HCT116 (cell line): ENCODE measurements at regions not wholly inside any gene's neighbourhood (a gene's known extent, or its start where the extent isn't known, plus 50 kb on each side); places are given as distances from the start of the nearest gene placed in this dataset.

ENCODE experiments used
- ATAC-seq: fragments of 200-7000 bp; cut with Tn5 transposase; 2 replicates; pipeline ENCODE4 v1.9.1; 2020; ENCODE audit warnings: mild to moderate bottlenecking, moderate library complexity
- BruUV-seq: library from RNA; stranded (reverse); fragments of 400-500 nt; replicated peaks from 2 replicates; lab custom pipeline; 2021; lab: Mats Ljungman, UMichigan
- CTCF ChIA-PET: fragments of 300-600 bp; sonication (Branson Sonifier 250); formaldehyde crosslinking; loops from one replicate; lab custom pipeline; 2021; ENCODE audit warnings: antibody characterized with exemption; lab: Charles Lee
- POLR2A ChIA-PET: fragments of 300-600, 350-600 bp; sonication (Branson Sonifier 250); formaldehyde crosslinking; loops from one replicate; lab custom pipeline; 2021; ENCODE audit warnings: antibody characterized with exemption; lab: Charles Lee
- RAD21 ChIA-PET, 2 experiments: fragments of 300-600 bp; sonication (Branson Sonifier 250); formaldehyde crosslinking; loops; one replicate each; lab custom pipeline; 2023; ENCODE audit warnings: low total read pairs in 2 of 2; ENCODE audit not compliant: uncharacterized antibody in 2 of 2, unreplicated experiment in 2 of 2, low non-redundant PET in 1 of 2; lab: Charles Lee
- DNase-seq: peaks from one replicate; pipeline ENCODE4 v3.0.0-alpha.2; 2010; ENCODE audit warnings: low read depth, low spot score
- H2AFZ ChIP-seq: fragments of 200-600 bp; shearing (Covaris generic), sonication (generic); 2 replicates; pipeline ENCODE4 v1.6.1; 2017; ENCODE audit warnings: low read depth, mixed run types, mixed read lengths, antibody characterized with exemption, low read length; ENCODE audit not compliant: poor library complexity, severe bottlenecking
- H3K27ac ChIP-seq: 2 replicates; pipeline ENCODE4 v1.5.1; 2012; ENCODE audit warnings: low read depth, low read length
- H3K27me3 ChIP-seq: fragments of 200-600 bp; sonication (generic); 2 replicates; pipeline ENCODE4 v1.6.1; 2016; ENCODE audit warnings: mixed run types, low read length, mixed read lengths; ENCODE audit not compliant: insufficient read depth
- H3K36me3 ChIP-seq, 2 experiments: fragments of 200-500 bp in 1 of 2; fragments of 200-600 bp in 1 of 2; sonication (Bioruptor generic) in 1 of 2; sonication (generic) in 1 of 2; 2 replicates each; pipeline versions ENCODE4 v1.5.1 to v1.6.1; 2014 to 2016; ENCODE audit warnings: low read length in 2 of 2, inconsistent platforms in 1 of 2, mixed read lengths in 1 of 2, mixed run types in 1 of 2; ENCODE audit not compliant: insufficient read depth in 2 of 2, control insufficient read depth in 1 of 2
- H3K4me1 ChIP-seq, 2 experiments: fragments of 200-600 bp in 1 of 2; sonication (generic) in 1 of 2; 2 replicates each; pipeline versions ENCODE4 v1.5.1 to v1.6.1; 2012 to 2017; ENCODE audit warnings: low read length in 2 of 2, inconsistent platforms in 1 of 2, mild to moderate bottlenecking in 1 of 2, mixed read lengths in 1 of 2, mixed run types in 1 of 2, moderate library complexity in 1 of 2; ENCODE audit not compliant: insufficient read depth in 2 of 2, control insufficient read depth in 1 of 2
- H3K4me2 ChIP-seq: fragments of 200-600 bp; sonication (generic); 2 replicates; pipeline ENCODE4 v1.6.1; 2017; ENCODE audit warnings: mixed run types, low read length, mixed read lengths
- H3K4me3 ChIP-seq, 2 experiments: fragments of 200-600 bp in 1 of 2; sonication (generic) in 1 of 2; replicated peaks in 1 of 2; 2 replicates each; pipeline ENCODE4 v1.5.1; 2011 to 2016; ENCODE audit warnings: low read length in 2 of 2, control low read depth in 1 of 2, low read depth in 1 of 2, mild to moderate bottlenecking in 1 of 2, mixed read lengths in 1 of 2, mixed run types in 1 of 2
- H3K79me2 ChIP-seq: fragments of 200-600 bp; sonication (generic); 2 replicates; pipeline ENCODE4 v1.6.1; 2017; ENCODE audit warnings: mild to moderate bottlenecking, mixed run types, low read length, moderate library complexity, mixed read lengths; ENCODE audit not compliant: insufficient read depth
- H3K9ac ChIP-seq: fragments of 200-600 bp; sonication (generic); 2 replicates; pipeline ENCODE4 v1.6.1; 2016; ENCODE audit warnings: low read length, mixed read lengths
- H3K9me2 ChIP-seq: fragments of 200-600 bp; sonication (generic), shearing (Covaris generic); 2 replicates; pipeline ENCODE4 v1.6.1; 2017; ENCODE audit warnings: mixed run types, mild to moderate bottlenecking, moderate library complexity; ENCODE audit not compliant: insufficient read depth
- H3K9me3 ChIP-seq, 2 experiments: fragments of 200-500 bp in 1 of 2; fragments of 200-600 bp in 1 of 2; sonication (Bioruptor generic) in 1 of 2; sonication (generic) in 1 of 2; 2 replicates each; pipeline ENCODE4 v1.6.1; 2014 to 2017; ENCODE audit warnings: low read length in 2 of 2, mixed read lengths in 2 of 2, inconsistent platforms in 1 of 2, low read depth in 1 of 2, mild to moderate bottlenecking in 1 of 2, mixed run types in 1 of 2, moderate library complexity in 1 of 2; ENCODE audit not compliant: control insufficient read depth in 1 of 2, insufficient read depth in 1 of 2
- H4K20me1 ChIP-seq: fragments of 200-600 bp; sonication (generic), shearing (Covaris generic); 2 replicates; pipeline ENCODE4 v1.6.1; 2017; ENCODE audit warnings: mixed run types, mild to moderate bottlenecking, moderate library complexity; ENCODE audit not compliant: insufficient read depth
- CEBPB ChIP-seq: IDR thresholded peaks from 2 replicates; pipeline ENCODE4 v1.6.1; 2012; ENCODE audit warnings: low read depth
- EZH2phosphoT487 ChIP-seq: fragments of 200-600 bp; IDR thresholded peaks from 2 replicates; pipeline ENCODE4 v1.6.1; 2018; ENCODE audit warnings: antibody characterized with exemption, borderline replicate concordance
- JUND ChIP-seq: IDR thresholded peaks from 2 replicates; pipeline ENCODE4 v1.6.1; 2012
- POLR2AphosphoS5 ChIP-seq: IDR thresholded peaks from 2 replicates; pipeline ENCODE4 v1.6.1; 2011; ENCODE audit warnings: mild to moderate bottlenecking, low read depth, low read length, moderate library complexity
- RAD21 ChIP-seq: IDR thresholded peaks from 2 replicates; pipeline ENCODE4 v1.6.1; 2012; ENCODE audit warnings: low read depth, mild to moderate bottlenecking
- SIN3A ChIP-seq: IDR thresholded peaks from 2 replicates; pipeline ENCODE4 v1.6.1; 2012; ENCODE audit warnings: low read depth
- SP1 ChIP-seq: IDR thresholded peaks from 2 replicates; pipeline ENCODE4 v1.6.1; 2012; ENCODE audit warnings: low read depth
- intact Hi-C: fragments of 100-400 bp; cut with micrococcal nuclease; formaldehyde crosslinking; loops from 2 replicates; pipeline ENCODE4 v1.10.0; 2022
- TF ChIP-seq, protein P1 (sequence below): IDR thresholded peaks from 2 replicates; pipeline ENCODE4 v1.6.1; 2012

DNA sequence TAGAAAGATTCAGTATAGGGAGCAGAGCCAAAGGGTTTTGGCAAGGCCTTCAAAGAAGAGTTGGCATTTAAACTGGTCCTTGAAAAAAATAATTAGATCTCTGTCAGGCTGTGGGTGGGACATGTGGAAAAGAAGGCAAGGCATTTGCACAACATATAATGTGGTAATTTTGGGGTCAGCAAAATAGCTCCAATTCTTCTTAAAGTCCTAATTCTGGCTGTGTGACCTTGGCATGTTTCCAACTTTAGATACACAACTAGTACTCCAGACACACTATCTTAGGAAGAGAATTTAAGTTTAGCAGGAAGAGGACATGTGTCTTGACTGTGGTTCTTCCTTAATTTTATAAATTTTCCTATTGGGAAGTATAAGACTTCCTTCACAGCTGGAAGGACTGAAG, 206.3 kb downstream of the PCDH17 start:
- ATAC-seq (no peak), DNase-seq (no peak)
- no peak overlapping the region for H3K4me3 ChIP-seq
- intact Hi-C loops: no loop called here
- no peaks in the 10 kb centered on the region for H4K20me1 ChIP-seq
- H3K4me1 ChIP-seq: no peaks in the 10 kb centered on the region
- peaks cover 11 to 14% of the 10 kb centered on the region in 2 experiments; a peak in 2 of 4 replicates for H3K9me3 ChIP-seq
- no peak overlapping the region for H2AFZ ChIP-seq
- BruUV-seq: no TSS peak
- H3K27ac ChIP-seq: no peak overlapping the region
- no peaks in the 10 kb centered on the region for H3K9me2 ChIP-seq
- no peak overlapping the region for H3K4me2 ChIP-seq
- CTCF ChIA-PET: no interaction called here
- no peaks in the 10 kb centered on the region for H3K36me3 ChIP-seq
- RAD21 ChIA-PET: no interaction called here
- H3K79me2 ChIP-seq: no peaks in the 10 kb centered on the region
- POLR2A ChIA-PET: no interaction called here
- TF ChIP-seq CEBPB (no peak), SIN3A (no peak), JUND (no peak), EZH2phosphoT487 (no peak), RAD21 (no peak)
- TF ChIP-seq, protein P1, sequence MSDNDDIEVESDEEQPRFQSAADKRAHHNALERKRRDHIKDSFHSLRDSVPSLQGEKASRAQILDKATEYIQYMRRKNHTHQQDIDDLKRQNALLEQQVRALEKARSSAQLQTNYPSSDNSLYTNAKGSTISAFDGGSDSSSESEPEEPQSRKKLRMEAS: no peak
- H3K27me3 ChIP-seq: no peaks in the 10 kb centered on the region
- H3K9ac ChIP-seq: no peak overlapping the region

DNA sequence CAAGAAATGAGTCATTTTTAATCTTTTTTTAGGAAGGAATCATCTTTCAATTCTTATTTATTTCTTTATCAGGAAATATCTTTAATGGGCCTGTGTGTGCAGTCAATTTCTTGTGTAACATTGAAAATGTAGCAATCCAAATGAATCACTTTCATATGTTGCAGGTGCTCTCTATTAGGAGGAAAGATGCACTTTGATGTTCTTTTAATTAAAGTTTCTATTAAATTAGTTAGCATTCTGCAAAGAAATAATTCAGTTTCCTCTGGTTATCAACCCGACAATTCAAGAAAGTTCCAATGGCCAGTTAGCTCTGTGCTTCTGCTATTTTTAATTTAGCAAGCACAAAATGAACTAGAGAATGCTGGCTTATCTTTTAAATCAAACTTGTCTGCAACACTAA, 212.0 kb downstream of the PCDH17 start:
- Histone ChIP-seq H2AFZ (no peak overlapping the region), H3K79me2 (no peaks in the 10 kb centered on the region), H3K27ac (no peak overlapping the region), H3K9me3 (peaks cover 0 to 12% of the 10 kb centered on the region in 2 experiments; a peak in 2 of 4 replicates), H4K20me1 (no peaks in the 10 kb centered on the region), H3K36me3 (no peaks in the 10 kb centered on the region), H3K9me2 (no peaks in the 10 kb centered on the region), H3K9ac (no peak overlapping the region), H3K4me1 (no peaks in the 10 kb centered on the region), H3K27me3 (no peaks in the 10 kb centered on the region), H3K4me3 (no peak overlapping the region), H3K4me2 (no peak overlapping the region)
- ATAC-seq (no peak), DNase-seq (no peak)
- TF ChIP-seq CEBPB: no peak
- TF ChIP-seq SP1: no peak
- no peak for TF ChIP-seq POLR2AphosphoS5
- POLR2A ChIA-PET: no interaction called here
- no TSS peak for BruUV-seq
- intact Hi-C loops: no loop called here
- CTCF ChIA-PET: no interaction called here
- RAD21 ChIA-PET: no interaction called here
